H9 (cell line): ENCODE measurements at regions not wholly inside any gene's neighbourhood (a gene's known extent, or its start where the extent isn't known, plus 50 kb on each side); places are given as distances from the start of the nearest gene placed in this dataset.

ENCODE experiments used
- DNase-seq: peaks from one replicate; pipeline ENCODE4 v3.0.0-alpha.2; 2017
- H2AFZ ChIP-seq: one replicate; pipeline ENCODE4 v1.6.1; 2013; ENCODE audit warnings: mild to moderate bottlenecking, low read length, control low read depth, moderate library complexity
- H2AK5ac ChIP-seq: 2 replicates; pipeline ENCODE4 v1.6.1; 2013; ENCODE audit warnings: low read length, control low read depth, mixed read lengths; ENCODE audit not compliant: insufficient read length
- H2BK120ac ChIP-seq: one replicate; pipeline ENCODE4 v1.6.1; 2013; ENCODE audit warnings: low read depth, mild to moderate bottlenecking, low read length, control low read depth, inconsistent platforms; ENCODE audit not compliant: poor library complexity, severe bottlenecking
- H2BK12ac ChIP-seq: 2 replicates; pipeline ENCODE4 v1.6.1; 2013; ENCODE audit warnings: low read length, control low read depth, mixed read lengths, low read depth; ENCODE audit not compliant: insufficient read length
- H2BK15ac ChIP-seq: 2 replicates; pipeline ENCODE4 v1.6.1; 2013; ENCODE audit warnings: low read depth, low read length, control low read depth
- H2BK20ac ChIP-seq: one replicate; pipeline ENCODE4 v1.6.1; 2013; ENCODE audit warnings: low read depth, mild to moderate bottlenecking, low read length, control low read depth, inconsistent platforms; ENCODE audit not compliant: poor library complexity, severe bottlenecking
- H2BK5ac ChIP-seq: 2 replicates; pipeline ENCODE4 v1.6.1; 2013; ENCODE audit warnings: low read length, control low read depth, mixed read lengths; ENCODE audit not compliant: insufficient read length
- H3K14ac ChIP-seq: 2 replicates; pipeline ENCODE4 v1.6.1; 2013; ENCODE audit warnings: low read length, control low read depth; ENCODE audit not compliant: insufficient read depth
- H3K18ac ChIP-seq: 2 replicates; pipeline ENCODE4 v1.6.1; 2013; ENCODE audit warnings: low read depth, mild to moderate bottlenecking, mixed read lengths, low read length, control low read depth; ENCODE audit not compliant: insufficient read length
- H3K23ac ChIP-seq: 2 replicates; pipeline ENCODE4 v1.6.1; 2013; ENCODE audit warnings: low read length, control low read depth, mixed read lengths, low read depth; ENCODE audit not compliant: insufficient read length
- H3K23me2 ChIP-seq: 2 replicates; pipeline ENCODE4 v1.6.1; 2013; ENCODE audit warnings: low read depth, mild to moderate bottlenecking, mixed read lengths, low read length, control low read depth; ENCODE audit not compliant: insufficient read length, poor library complexity, severe bottlenecking
- H3K27ac ChIP-seq: 2 replicates; pipeline ENCODE4 v1.5.1; 2013; ENCODE audit warnings: low read length, control low read depth, mixed read lengths, low read depth; ENCODE audit not compliant: insufficient read length
- H3K27me3 ChIP-seq: 2 replicates; pipeline ENCODE4 v1.6.1; 2013; ENCODE audit warnings: low read length, control low read depth, inconsistent platforms; ENCODE audit not compliant: insufficient read depth
- H3K4ac ChIP-seq: 2 replicates; pipeline ENCODE4 v1.6.1; 2013; ENCODE audit warnings: low read depth, mild to moderate bottlenecking, control low read depth, inconsistent platforms, low read length, moderate library complexity
- H3K4me1 ChIP-seq: 2 replicates; pipeline ENCODE4 v1.6.1; 2013; ENCODE audit warnings: low read length, control low read depth, inconsistent platforms; ENCODE audit not compliant: insufficient read depth
- H3K4me2 ChIP-seq: 2 replicates; pipeline ENCODE4 v1.6.1; 2013; ENCODE audit warnings: low read length, control low read depth, mixed read lengths; ENCODE audit not compliant: insufficient read length, insufficient read depth
- H3K56ac ChIP-seq: 2 replicates; pipeline ENCODE4 v1.6.1; 2013; ENCODE audit warnings: low read depth, mild to moderate bottlenecking, mixed read lengths, low read length, control low read depth; ENCODE audit not compliant: insufficient read length
- H3K79me1 ChIP-seq: 2 replicates; pipeline ENCODE4 v1.6.1; 2013; ENCODE audit warnings: low read depth, mild to moderate bottlenecking, moderate library complexity, low read length, control low read depth, inconsistent platforms; ENCODE audit not compliant: insufficient read depth, poor library complexity, severe bottlenecking
- H3K79me2 ChIP-seq: 2 replicates; pipeline ENCODE4 v1.6.1; 2013; ENCODE audit warnings: low read length, control low read depth, inconsistent platforms; ENCODE audit not compliant: insufficient read depth
- H3K9ac ChIP-seq: 2 replicates; pipeline ENCODE4 v1.6.1; 2013; ENCODE audit warnings: low read length, control low read depth, mixed read lengths; ENCODE audit not compliant: insufficient read length; ENCODE audit errors: extremely low read depth
- H3K9me3 ChIP-seq: one replicate; pipeline ENCODE4 v1.6.1; 2013; ENCODE audit warnings: low read depth, low read length, inconsistent platforms; ENCODE audit not compliant: control insufficient read depth
- H3T11ph ChIP-seq: one replicate; pipeline ENCODE4 v1.6.1; 2013; ENCODE audit warnings: mild to moderate bottlenecking, low read length, control low read depth, inconsistent platforms
- H4K20me1 ChIP-seq: one replicate; pipeline ENCODE4 v1.6.1; 2013; ENCODE audit not compliant: control insufficient read depth, insufficient read length, insufficient read depth
- H4K5ac ChIP-seq: 2 replicates; pipeline ENCODE4 v1.6.1; 2013; ENCODE audit warnings: low read depth, mild to moderate bottlenecking, mixed read lengths, low read length, control low read depth; ENCODE audit not compliant: insufficient read length
- H4K8ac ChIP-seq: replicated peaks from 2 replicates; pipeline ENCODE4 v1.6.1; 2013; ENCODE audit warnings: low read length, control low read depth, mixed read lengths, low read depth; ENCODE audit not compliant: insufficient read length
- H4K91ac ChIP-seq: 2 replicates; pipeline ENCODE4 v1.6.1; 2013; ENCODE audit warnings: low read depth, mild to moderate bottlenecking, moderate library complexity, mixed read lengths, low read length, control low read depth; ENCODE audit not compliant: insufficient read length
- H3K27ac Mint-ChIP-seq, 3 experiments: 2 replicates in 2 of 3; 3 replicates in 1 of 3; pipeline ENCODE4 v1.8.0; 2020 to 2021; ENCODE audit warnings: mixed read lengths in 3 of 3, mild to moderate bottlenecking in 1 of 3, moderate library complexity in 1 of 3
- H3K27me3 Mint-ChIP-seq: 2 replicates; pipeline ENCODE4 v1.8.0; 2021; ENCODE audit warnings: low read depth, mild to moderate bottlenecking, moderate library complexity, mixed read lengths
- H3K36me3 Mint-ChIP-seq, 3 experiments: 2 replicates in 2 of 3; 3 replicates in 1 of 3; pipeline ENCODE4 v1.8.0; 2020 to 2021; ENCODE audit warnings: low read depth in 3 of 3, mixed read lengths in 3 of 3; ENCODE audit not compliant: insufficient read depth in 1 of 3
- H3K4me1 Mint-ChIP-seq, 2 experiments: 2 replicates each; pipeline ENCODE4 v1.8.0; 2020; ENCODE audit warnings: mixed read lengths in 2 of 2
- H3K4me3 Mint-ChIP-seq, 2 experiments: 2 replicates in 1 of 2; 3 replicates in 1 of 2; pipeline ENCODE4 v1.8.0; 2020 to 2021; ENCODE audit warnings: mild to moderate bottlenecking in 2 of 2, mixed read lengths in 2 of 2, moderate library complexity in 1 of 2
- H3K9me3 Mint-ChIP-seq, 2 experiments: 2 replicates in 1 of 2; 3 replicates in 1 of 2; pipeline ENCODE4 v1.8.0; 2020; ENCODE audit warnings: mild to moderate bottlenecking in 2 of 2, mixed read lengths in 2 of 2, moderate library complexity in 1 of 2
- WGBS: extraction: QIAGEN DNeasy Blood & Tissue Kit; methylation state at CpG from one replicate; pipeline ENCODE4 v1.1.7; 2013; ENCODE audit warnings: missing lambda C conversion rate, low lambda C conversion rate, mixed read lengths; ENCODE audit not compliant: insufficient read length; ENCODE audit errors: extremely low coverage; 5-methylcytosine and 5-hydroxymethylcytosine counted together
- TF ChIP-seq, protein P1 (sequence below): fragments of 200-600 bp; sonication (generic); conservative IDR thresholded peaks from 3 replicates; pipeline ENCODE4 v1.8.0; 2021; ENCODE audit warnings: antibody characterized with exemption, mild to moderate bottlenecking

DNA sequence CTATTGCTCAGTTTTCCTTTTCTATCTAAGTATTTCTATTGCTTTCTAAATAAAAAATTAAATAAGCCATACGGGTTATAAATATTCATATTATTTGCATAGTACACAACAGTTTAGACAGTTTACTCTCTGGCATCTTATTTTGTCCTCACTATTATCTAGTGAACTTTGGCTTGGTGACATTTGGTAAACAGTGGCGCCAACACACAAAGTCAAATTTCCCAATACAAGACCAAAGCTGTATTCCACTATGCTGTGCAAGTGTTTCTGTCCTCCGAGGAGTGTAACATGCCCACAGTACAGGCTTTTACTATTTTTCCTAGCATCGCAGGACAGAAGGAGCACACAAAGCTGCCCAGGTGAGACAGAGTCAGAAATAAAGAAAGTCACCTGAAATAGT is 61.7 kb upstream of the TP63 start:
- Histone ChIP-seq H2AFZ (no peak overlapping the region), H2BK20ac (no peak overlapping the region), H3K9me3 (no peaks in the 10 kb centered on the region), H3K79me1 (no peaks in the 10 kb centered on the region), H2BK15ac (no peak overlapping the region), H3K14ac (no peak overlapping the region), H3K23ac (no peak overlapping the region), H2BK12ac (no peak overlapping the region), H3K4me1 (no peaks in the 10 kb centered on the region), H4K20me1 (no peaks in the 10 kb centered on the region), H4K5ac (no peak overlapping the region), H2BK5ac (no peak overlapping the region), H3K79me2 (no peaks in the 10 kb centered on the region), H3K27ac (no peak overlapping the region), H3K56ac (no peak overlapping the region), H3K4me2 (no peak overlapping the region), H4K8ac (no peak overlapping the region), H3K18ac (no peak overlapping the region), H3K23me2 (no peaks in the 10 kb centered on the region), H3K9ac (no peak overlapping the region), H2AK5ac (no peak overlapping the region), H4K91ac (no peak overlapping the region), H3K4ac (no peak overlapping the region), H3K27me3 (no peaks in the 10 kb centered on the region), H3T11ph (no peak overlapping the region), H2BK120ac (no peak overlapping the region)
- Mint-ChIP-seq H3K36me3 (no peaks in the 10 kb centered on the region), H3K27me3 (no peaks in the 10 kb centered on the region), H3K9me3 (no peaks in the 10 kb centered on the region), H3K4me1 (no peaks in the 10 kb centered on the region), H3K4me3 (no peak overlapping the region), H3K27ac (no peak overlapping the region)
- TF ChIP-seq, protein P1, sequence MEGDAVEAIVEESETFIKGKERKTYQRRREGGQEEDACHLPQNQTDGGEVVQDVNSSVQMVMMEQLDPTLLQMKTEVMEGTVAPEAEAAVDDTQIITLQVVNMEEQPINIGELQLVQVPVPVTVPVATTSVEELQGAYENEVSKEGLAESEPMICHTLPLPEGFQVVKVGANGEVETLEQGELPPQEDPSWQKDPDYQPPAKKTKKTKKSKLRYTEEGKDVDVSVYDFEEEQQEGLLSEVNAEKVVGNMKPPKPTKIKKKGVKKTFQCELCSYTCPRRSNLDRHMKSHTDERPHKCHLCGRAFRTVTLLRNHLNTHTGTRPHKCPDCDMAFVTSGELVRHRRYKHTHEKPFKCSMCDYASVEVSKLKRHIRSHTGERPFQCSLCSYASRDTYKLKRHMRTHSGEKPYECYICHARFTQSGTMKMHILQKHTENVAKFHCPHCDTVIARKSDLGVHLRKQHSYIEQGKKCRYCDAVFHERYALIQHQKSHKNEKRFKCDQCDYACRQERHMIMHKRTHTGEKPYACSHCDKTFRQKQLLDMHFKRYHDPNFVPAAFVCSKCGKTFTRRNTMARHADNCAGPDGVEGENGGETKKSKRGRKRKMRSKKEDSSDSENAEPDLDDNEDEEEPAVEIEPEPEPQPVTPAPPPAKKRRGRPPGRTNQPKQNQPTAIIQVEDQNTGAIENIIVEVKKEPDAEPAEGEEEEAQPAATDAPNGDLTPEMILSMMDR = no peak
- WGBS = no CpG with 5 or more reads among the region's 4 CpGs
- no peak for DNase-seq
